ENCODE measurements at regions not wholly inside any gene's neighbourhood (a gene's known extent, or its start where the extent isn't known, plus 50 kb on each side); places are given as distances from the start of the nearest gene placed in this dataset.

DNA sequence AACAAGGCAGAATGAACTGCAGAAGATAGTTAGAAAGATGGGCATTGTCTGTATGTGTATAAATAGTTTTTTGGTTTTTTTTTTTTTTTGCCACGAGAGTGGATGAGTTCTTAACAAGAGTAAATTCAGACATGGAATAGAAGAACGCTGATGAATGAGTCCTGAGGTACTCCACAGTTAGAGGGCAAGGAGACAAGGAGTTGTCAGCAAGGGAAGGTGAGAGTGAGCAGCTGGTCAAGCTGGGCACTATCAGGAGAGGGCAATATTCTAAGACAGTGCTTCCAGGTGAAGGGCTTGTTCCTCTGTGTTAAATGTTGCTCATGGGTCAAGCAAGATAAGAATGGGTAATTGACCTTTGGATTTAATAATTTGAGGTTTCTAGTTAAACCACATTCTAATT is 138.6 kb upstream of the FAM78B start:
- ATAC-seq: no peak
- TF ChIP-seq ARNTL (CRISPR knock-in tag; IDR thresholded peaks at IDR 0.05; ENCODE audit: borderline replicate concordance, low read depth) (no peak), ESRRG (CRISPR knock-in tag; IDR thresholded peaks at IDR 0.05) (no peak), CREB5 (CRISPR knock-in tag; IDR thresholded peaks at IDR 0.05; ENCODE audit: low read depth) (no peak), ZFP30 (CRISPR knock-in tag; IDR thresholded peaks at IDR 0.05) (no peak), TSHZ2 (CRISPR knock-in tag; IDR thresholded peaks at IDR 0.05) (no peak), BACH2 (CRISPR knock-in tag; IDR thresholded peaks at IDR 0.05; ENCODE audit: borderline replicate concordance) (no peak), SNAI2 (CRISPR knock-in tag; IDR thresholded peaks at IDR 0.05) (no peak), ZNF8 (CRISPR knock-in tag; IDR thresholded peaks at IDR 0.05) (no peak), ZNF70 (CRISPR knock-in tag; IDR thresholded peaks at IDR 0.05) (no peak), TOX (CRISPR knock-in tag; IDR thresholded peaks at IDR 0.05; ENCODE audit: borderline replicate concordance) (no peak), ZC3H10 (CRISPR knock-in tag; IDR thresholded peaks at IDR 0.05) (no peak), CSDC2 (CRISPR knock-in tag; IDR thresholded peaks at IDR 0.05) (no peak), RARB (CRISPR knock-in tag; IDR thresholded peaks at IDR 0.05) (no peak), ISL1 (CRISPR knock-in tag; IDR thresholded peaks at IDR 0.05) (no peak)
- TF ChIP-seq, protein P1, sequence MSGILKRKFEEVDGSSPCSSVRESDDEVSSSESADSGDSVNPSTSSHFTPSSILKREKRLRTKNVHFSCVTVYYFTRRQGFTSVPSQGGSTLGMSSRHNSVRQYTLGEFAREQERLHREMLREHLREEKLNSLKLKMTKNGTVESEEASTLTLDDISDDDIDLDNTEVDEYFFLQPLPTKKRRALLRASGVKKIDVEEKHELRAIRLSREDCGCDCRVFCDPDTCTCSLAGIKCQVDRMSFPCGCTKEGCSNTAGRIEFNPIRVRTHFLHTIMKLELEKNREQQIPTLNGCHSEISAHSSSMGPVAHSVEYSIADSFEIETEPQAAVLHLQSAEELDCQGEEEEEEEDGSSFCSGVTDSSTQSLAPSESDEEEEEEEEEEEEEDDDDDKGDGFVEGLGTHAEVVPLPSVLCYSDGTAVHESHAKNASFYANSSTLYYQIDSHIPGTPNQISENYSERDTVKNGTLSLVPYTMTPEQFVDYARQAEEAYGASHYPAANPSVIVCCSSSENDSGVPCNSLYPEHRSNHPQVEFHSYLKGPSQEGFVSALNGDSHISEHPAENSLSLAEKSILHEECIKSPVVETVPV (CRISPR knock-in tag; IDR thresholded peaks at IDR 0.05): no peak
- TF ChIP-seq, protein P2, sequence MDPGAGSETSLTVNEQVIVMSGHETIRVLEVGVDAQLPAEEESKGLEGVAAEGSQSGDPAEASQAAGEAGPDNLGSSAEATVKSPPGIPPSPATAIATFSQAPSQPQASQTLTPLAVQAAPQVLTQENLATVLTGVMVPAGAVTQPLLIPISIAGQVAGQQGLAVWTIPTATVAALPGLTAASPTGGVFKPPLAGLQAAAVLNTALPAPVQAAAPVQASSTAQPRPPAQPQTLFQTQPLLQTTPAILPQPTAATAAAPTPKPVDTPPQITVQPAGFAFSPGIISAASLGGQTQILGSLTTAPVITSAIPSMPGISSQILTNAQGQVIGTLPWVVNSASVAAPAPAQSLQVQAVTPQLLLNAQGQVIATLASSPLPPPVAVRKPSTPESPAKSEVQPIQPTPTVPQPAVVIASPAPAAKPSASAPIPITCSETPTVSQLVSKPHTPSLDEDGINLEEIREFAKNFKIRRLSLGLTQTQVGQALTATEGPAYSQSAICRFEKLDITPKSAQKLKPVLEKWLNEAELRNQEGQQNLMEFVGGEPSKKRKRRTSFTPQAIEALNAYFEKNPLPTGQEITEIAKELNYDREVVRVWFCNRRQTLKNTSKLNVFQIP (CRISPR knock-in tag; IDR thresholded peaks at IDR 0.05; ENCODE audit: borderline replicate concordance, low read depth): no peak

DNA sequence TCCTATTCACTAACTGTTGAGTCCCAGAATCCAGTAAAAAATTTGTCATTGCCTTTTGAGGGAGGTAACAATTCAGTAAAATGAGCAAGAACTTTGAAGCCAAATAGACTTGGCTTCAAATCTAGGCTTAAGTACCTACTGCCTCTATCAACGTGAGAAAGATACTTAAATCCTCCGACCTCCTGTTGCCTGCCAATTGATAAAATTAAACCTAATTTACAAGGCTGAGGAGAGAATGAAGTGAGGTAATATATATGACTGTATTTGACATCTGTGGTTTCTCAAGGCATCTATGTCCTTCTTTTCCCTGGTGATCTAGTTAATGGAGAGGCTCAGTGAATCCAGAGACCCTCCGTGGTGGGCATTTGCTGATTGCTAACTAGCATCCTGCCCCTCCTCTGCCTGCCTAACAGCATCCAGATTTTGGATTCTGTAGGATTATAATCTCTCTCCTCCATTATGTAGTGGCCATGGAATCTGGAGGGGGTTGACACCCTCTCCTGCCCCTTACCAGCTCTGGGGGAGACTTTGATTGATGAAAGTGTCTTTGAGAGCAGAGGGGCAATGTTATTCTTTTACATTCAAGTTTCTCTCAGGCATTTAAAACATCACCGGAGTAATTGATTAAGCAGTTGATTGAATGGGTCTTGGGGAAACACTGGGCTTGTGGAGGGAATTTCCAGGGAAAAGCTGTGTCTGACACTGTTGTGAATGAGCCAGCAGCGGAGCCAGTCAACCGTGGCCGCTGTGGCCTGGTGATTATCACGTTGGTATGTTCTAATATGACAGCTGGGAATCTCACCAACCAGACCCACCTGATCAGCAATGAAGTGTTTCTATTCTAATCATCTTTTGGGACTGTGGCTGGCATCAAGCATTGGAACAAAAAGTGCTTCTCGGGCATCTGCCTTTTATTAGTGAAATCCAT is 140.7 kb upstream of the FAM78B start:
- no peak for ATAC-seq
- TF ChIP-seq ARNTL (CRISPR knock-in tag; IDR thresholded peaks at IDR 0.05; ENCODE audit: borderline replicate concordance, low read depth): no peak
- TF ChIP-seq TSHZ2 (CRISPR knock-in tag; IDR thresholded peaks at IDR 0.05): no peak
- TF ChIP-seq ZNF70 (CRISPR knock-in tag; IDR thresholded peaks at IDR 0.05): no peak
- TF ChIP-seq TCF4 (CRISPR knock-in tag; IDR thresholded peaks at IDR 0.05; ENCODE audit: borderline replicate concordance): no peak; the same call in 1 of the 2 replicates
- TF ChIP-seq ZNF8 (CRISPR knock-in tag; IDR thresholded peaks at IDR 0.05): no peak
- no peak for TF ChIP-seq CREB5 (CRISPR knock-in tag; IDR thresholded peaks at IDR 0.05; ENCODE audit: low read depth)
- TF ChIP-seq PPARA (CRISPR knock-in tag; IDR thresholded peaks at IDR 0.05; ENCODE audit: borderline replicate concordance): no peak
- no peak for TF ChIP-seq GLIS3 (CRISPR knock-in tag; IDR thresholded peaks at IDR 0.05)
- no peak for TF ChIP-seq ESRRG (CRISPR knock-in tag; IDR thresholded peaks at IDR 0.05)
- TF ChIP-seq BACH2 (CRISPR knock-in tag; IDR thresholded peaks at IDR 0.05; ENCODE audit: borderline replicate concordance): no peak
- TF ChIP-seq, protein P3, sequence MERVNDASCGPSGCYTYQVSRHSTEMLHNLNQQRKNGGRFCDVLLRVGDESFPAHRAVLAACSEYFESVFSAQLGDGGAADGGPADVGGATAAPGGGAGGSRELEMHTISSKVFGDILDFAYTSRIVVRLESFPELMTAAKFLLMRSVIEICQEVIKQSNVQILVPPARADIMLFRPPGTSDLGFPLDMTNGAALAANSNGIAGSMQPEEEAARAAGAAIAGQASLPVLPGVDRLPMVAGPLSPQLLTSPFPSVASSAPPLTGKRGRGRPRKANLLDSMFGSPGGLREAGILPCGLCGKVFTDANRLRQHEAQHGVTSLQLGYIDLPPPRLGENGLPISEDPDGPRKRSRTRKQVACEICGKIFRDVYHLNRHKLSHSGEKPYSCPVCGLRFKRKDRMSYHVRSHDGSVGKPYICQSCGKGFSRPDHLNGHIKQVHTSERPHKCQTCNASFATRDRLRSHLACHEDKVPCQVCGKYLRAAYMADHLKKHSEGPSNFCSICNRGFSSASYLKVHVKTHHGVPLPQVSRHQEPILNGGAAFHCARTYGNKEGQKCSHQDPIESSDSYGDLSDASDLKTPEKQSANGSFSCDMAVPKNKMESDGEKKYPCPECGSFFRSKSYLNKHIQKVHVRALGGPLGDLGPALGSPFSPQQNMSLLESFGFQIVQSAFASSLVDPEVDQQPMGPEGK (CRISPR knock-in tag; IDR thresholded peaks at IDR 0.05; ENCODE audit: borderline replicate concordance): no peak
- TF ChIP-seq ISL1 (CRISPR knock-in tag; IDR thresholded peaks at IDR 0.05): no peak
- no peak for TF ChIP-seq RARB (CRISPR knock-in tag; IDR thresholded peaks at IDR 0.05)
- TF ChIP-seq, protein P2 (CRISPR knock-in tag; IDR thresholded peaks at IDR 0.05; ENCODE audit: borderline replicate concordance, low read depth): no peak
- no peak for TF ChIP-seq ZFP3 (CRISPR knock-in tag; IDR thresholded peaks at IDR 0.05)
- TF ChIP-seq ZC3H10 (CRISPR knock-in tag; IDR thresholded peaks at IDR 0.05): no peak
- TF ChIP-seq OSR1 (CRISPR knock-in tag; IDR thresholded peaks at IDR 0.05): no peak
- no peak for TF ChIP-seq CSDC2 (CRISPR knock-in tag; IDR thresholded peaks at IDR 0.05)

Measured in SK-N-SH treated with all-trans-retinoic acid at 6 μM for 48 hours (cell line).